Neural cell (in vitro differentiated cells): ENCODE measurements at regions not wholly inside any gene's neighbourhood (a gene's known extent, or its start where the extent isn't known, plus 50 kb on each side); places are given as distances from the start of the nearest gene placed in this dataset.
A peak's percentile ranks its signal among the peaks of the same experiment; 100 is the strongest.

ENCODE experiments used
- H2AFZ ChIP-seq: fragments of 200-600, 300-800 bp; sonication (generic), shearing (Covaris generic); 2 replicates; pipeline ENCODE4 v1.6.0; 2014; ENCODE audit warnings: low read depth, mild to moderate bottlenecking, antibody characterized with exemption, low read length, moderate library complexity
- H3F3A ChIP-seq: fragments of 200-600 bp; shearing (Covaris generic); 2 replicates; pipeline ENCODE4 v1.6.1; 2016; ENCODE audit warnings: mild to moderate bottlenecking, moderate library complexity, mixed read lengths, antibody characterized with exemption, low read length; ENCODE audit not compliant: insufficient read depth, poor library complexity, severe bottlenecking
- H3K27ac ChIP-seq: fragments of 200-600, 300-800 bp; sonication (generic), shearing (Covaris generic); 2 replicates; pipeline ENCODE4 v1.5.1; 2014; ENCODE audit warnings: mild to moderate bottlenecking, low read length, moderate library complexity
- H3K27me3 ChIP-seq: fragments of 300-800, 200-600 bp; sonication (generic), shearing (Covaris generic); 2 replicates; pipeline ENCODE4 v1.6.0; 2014; ENCODE audit warnings: mild to moderate bottlenecking, low read depth, low read length, moderate library complexity; ENCODE audit not compliant: insufficient read depth
- H3K36me3 ChIP-seq: fragments of 300-800, 200-600 bp; sonication (generic), shearing (Covaris generic); 2 replicates; pipeline ENCODE4 v1.5.1; 2014; ENCODE audit warnings: mild to moderate bottlenecking, antibody characterized with exemption, low read length, moderate library complexity; ENCODE audit not compliant: insufficient read depth
- H3K4me2 ChIP-seq: fragments of 300-800, 200-600 bp; sonication (generic), shearing (Covaris generic); 2 replicates; pipeline ENCODE4 v1.6.0; 2014; ENCODE audit warnings: mild to moderate bottlenecking, low read length
- H3K4me3 ChIP-seq: fragments of 300-800, 200-600 bp; sonication (generic), shearing (Covaris generic); 2 replicates; pipeline ENCODE4 v1.5.1; 2014; ENCODE audit warnings: mild to moderate bottlenecking, low read length, moderate library complexity
- H3K79me2 ChIP-seq: fragments of 200-600 bp; shearing (Covaris generic); replicated peaks from 2 replicates; pipeline ENCODE4 v1.6.0; 2014; ENCODE audit warnings: mild to moderate bottlenecking, low read length, moderate library complexity; ENCODE audit not compliant: insufficient read depth
- H3K9ac ChIP-seq: fragments of 300-800, 200-600 bp; sonication (generic), shearing (Covaris generic); 2 replicates; pipeline ENCODE4 v1.6.1; 2016; ENCODE audit warnings: mild to moderate bottlenecking, low read length, mixed read lengths
- H3K9me2 ChIP-seq: fragments of 200-600 bp; shearing (Covaris generic); 2 replicates; pipeline ENCODE4 v1.6.1; 2016; ENCODE audit warnings: mild to moderate bottlenecking, low read length, mixed read lengths; ENCODE audit not compliant: insufficient read depth
- H3K9me3 ChIP-seq: fragments of 200-600, 300-800 bp; sonication (generic), shearing (Covaris generic); 2 replicates; pipeline ENCODE4 v1.6.1; 2016; ENCODE audit warnings: mild to moderate bottlenecking, mixed run types, low read length, moderate library complexity, mixed read lengths
- H4K20me1 ChIP-seq: fragments of 200-600 bp; shearing (Covaris generic); 2 replicates; pipeline ENCODE4 v1.6.1; 2016; ENCODE audit warnings: mild to moderate bottlenecking, mixed run types; ENCODE audit not compliant: insufficient read depth
- EP300 ChIP-seq: fragments of 450-650 bp; conservative IDR thresholded peaks from 2 replicates; pipeline ENCODE4 v1.6.1; 2014; ENCODE audit warnings: antibody characterized with exemption, mild to moderate bottlenecking, moderate library complexity; ENCODE audit not compliant: poor library complexity, severe bottlenecking
- EZH2 ChIP-seq: fragments of 200-600, 300-800 bp; shearing (Covaris generic), sonication (generic); IDR thresholded peaks from 2 replicates; pipeline ENCODE4 v1.6.1; 2014; ENCODE audit warnings: antibody characterized with exemption, low read length, borderline replicate concordance, mild to moderate bottlenecking; ENCODE audit not compliant: insufficient read depth, poor library complexity, severe bottlenecking
- MXI1 ChIP-seq: fragments of 450-650 bp; conservative IDR thresholded peaks from 2 replicates; pipeline ENCODE4 v1.6.1; 2014; ENCODE audit warnings: antibody characterized with exemption, mild to moderate bottlenecking; ENCODE audit not compliant: poor library complexity, severe bottlenecking
- POLR2AphosphoS5 ChIP-seq: IDR thresholded peaks from 2 replicates; pipeline ENCODE4 v1.6.1; 2012
- RAD21 ChIP-seq: fragments of 450-650 bp; conservative IDR thresholded peaks from 2 replicates; pipeline ENCODE4 v1.6.1; 2014; ENCODE audit warnings: antibody characterized with exemption, mild to moderate bottlenecking, moderate library complexity
- REST ChIP-seq: IDR thresholded peaks from 2 replicates; pipeline ENCODE4 v1.6.1; 2012; ENCODE audit warnings: borderline replicate concordance
- SMC3 ChIP-seq: fragments of 450-650 bp; conservative IDR thresholded peaks from 2 replicates; pipeline ENCODE4 v1.6.1; 2014; ENCODE audit warnings: antibody characterized with exemption, mild to moderate bottlenecking, moderate library complexity; ENCODE audit not compliant: poor library complexity
- TAF1 ChIP-seq: IDR thresholded peaks from 2 replicates; pipeline ENCODE4 v1.6.1; 2012; ENCODE audit warnings: low read depth
- TF ChIP-seq, protein P1 (sequence below): fragments of 450-650 bp; IDR thresholded peaks from 2 replicates; pipeline ENCODE4 v1.5.1; 2014; ENCODE audit warnings: antibody characterized with exemption, mild to moderate bottlenecking, moderate library complexity; ENCODE audit not compliant: poor library complexity, severe bottlenecking

DNA sequence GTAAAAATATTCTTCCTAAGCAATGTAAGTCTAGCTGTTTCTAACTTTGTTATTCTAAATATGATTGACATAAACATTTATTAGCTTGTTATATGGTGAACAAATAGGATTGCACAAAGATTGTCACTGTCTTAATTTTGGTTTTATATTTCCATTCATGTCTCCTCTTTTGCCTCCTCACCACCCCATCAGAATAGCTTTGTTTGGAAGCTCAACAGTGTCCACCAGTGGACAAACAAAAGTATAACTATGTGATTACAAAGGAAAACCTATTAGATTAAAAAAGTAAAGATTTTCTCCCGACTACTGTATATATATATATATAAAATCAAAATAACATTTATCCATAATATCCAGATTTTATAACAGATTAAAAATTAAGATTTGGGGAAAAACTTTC, 468.2 kb downstream of the ZIC3 start:
- Histone ChIP-seq H3K36me3 (no peaks in the 10 kb centered on the region), H3K9me2 (no peaks in the 10 kb centered on the region), H3K79me2 (no peaks in the 10 kb centered on the region), H2AFZ (no peak overlapping the region), H3K9me3 (no peaks in the 10 kb centered on the region), H3F3A (no peaks in the 10 kb centered on the region), H3K4me3 (no peak overlapping the region), H3K27ac (no peak overlapping the region), H3K4me2 (no peak overlapping the region), H3K9ac (no peak overlapping the region), H4K20me1 (no peaks in the 10 kb centered on the region), H3K27me3 (no peaks in the 10 kb centered on the region)
- TF ChIP-seq REST (no peak), RAD21 (peak; percentile 63), EP300 (no peak), SMC3 (peak; percentile 62), EZH2 (no peak), POLR2AphosphoS5 (no peak), MXI1 (no peak), TAF1 (no peak)
- TF ChIP-seq, protein P1, sequence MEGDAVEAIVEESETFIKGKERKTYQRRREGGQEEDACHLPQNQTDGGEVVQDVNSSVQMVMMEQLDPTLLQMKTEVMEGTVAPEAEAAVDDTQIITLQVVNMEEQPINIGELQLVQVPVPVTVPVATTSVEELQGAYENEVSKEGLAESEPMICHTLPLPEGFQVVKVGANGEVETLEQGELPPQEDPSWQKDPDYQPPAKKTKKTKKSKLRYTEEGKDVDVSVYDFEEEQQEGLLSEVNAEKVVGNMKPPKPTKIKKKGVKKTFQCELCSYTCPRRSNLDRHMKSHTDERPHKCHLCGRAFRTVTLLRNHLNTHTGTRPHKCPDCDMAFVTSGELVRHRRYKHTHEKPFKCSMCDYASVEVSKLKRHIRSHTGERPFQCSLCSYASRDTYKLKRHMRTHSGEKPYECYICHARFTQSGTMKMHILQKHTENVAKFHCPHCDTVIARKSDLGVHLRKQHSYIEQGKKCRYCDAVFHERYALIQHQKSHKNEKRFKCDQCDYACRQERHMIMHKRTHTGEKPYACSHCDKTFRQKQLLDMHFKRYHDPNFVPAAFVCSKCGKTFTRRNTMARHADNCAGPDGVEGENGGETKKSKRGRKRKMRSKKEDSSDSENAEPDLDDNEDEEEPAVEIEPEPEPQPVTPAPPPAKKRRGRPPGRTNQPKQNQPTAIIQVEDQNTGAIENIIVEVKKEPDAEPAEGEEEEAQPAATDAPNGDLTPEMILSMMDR = peak; percentile 45

DNA sequence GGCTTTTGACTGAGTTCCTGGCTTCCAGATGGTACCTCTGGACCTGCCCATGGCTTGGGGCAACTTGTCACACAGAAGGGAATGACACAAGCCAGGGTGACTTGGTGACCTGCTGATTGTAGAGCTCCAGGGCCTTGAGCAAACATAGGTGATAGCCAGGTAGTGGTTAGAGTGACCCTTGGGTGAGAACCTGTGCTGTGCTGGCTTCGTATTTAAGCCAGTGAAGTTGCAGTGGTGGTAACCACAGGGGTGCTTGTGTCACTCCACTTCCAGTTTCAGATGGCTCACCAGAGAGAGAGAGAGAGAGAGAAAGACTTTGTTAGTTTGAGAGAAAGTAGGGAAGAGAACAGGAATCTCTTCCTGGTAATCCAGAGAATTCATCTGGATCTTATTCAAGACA, 471.6 kb downstream of the ZIC3 start:
- H3K36me3 ChIP-seq = no peaks in the 10 kb centered on the region
- no peak overlapping the region for H3K9ac ChIP-seq
- H3K4me2 ChIP-seq = no peak overlapping the region
- H3K27ac ChIP-seq = no peak overlapping the region
- H4K20me1 ChIP-seq = no peaks in the 10 kb centered on the region
- H3F3A ChIP-seq = no peaks in the 10 kb centered on the region
- H3K9me3 ChIP-seq = no peaks in the 10 kb centered on the region
- TF ChIP-seq SMC3 (no peak), TAF1 (no peak), REST (no peak), EP300 (no peak), RAD21 (no peak), POLR2AphosphoS5 (no peak), MXI1 (no peak)
- TF ChIP-seq, protein P1 = no peak
- no peaks in the 10 kb centered on the region for H3K27me3 ChIP-seq
- H2AFZ ChIP-seq = no peak overlapping the region
- no peak overlapping the region for H3K4me3 ChIP-seq
- H3K9me2 ChIP-seq = no peaks in the 10 kb centered on the region
- H3K79me2 ChIP-seq = no peaks in the 10 kb centered on the region
